ENCODE measurements at regions not wholly inside any gene's neighbourhood (a gene's known extent, or its start where the extent isn't known, plus 50 kb on each side); places are given as distances from the start of the nearest gene placed in this dataset.
"Not testable (repeated sequence)": the region's sequence is repeated elsewhere in the genome, so short reads cannot be mapped to it uniquely, and the experiment has no call there.

DNA sequence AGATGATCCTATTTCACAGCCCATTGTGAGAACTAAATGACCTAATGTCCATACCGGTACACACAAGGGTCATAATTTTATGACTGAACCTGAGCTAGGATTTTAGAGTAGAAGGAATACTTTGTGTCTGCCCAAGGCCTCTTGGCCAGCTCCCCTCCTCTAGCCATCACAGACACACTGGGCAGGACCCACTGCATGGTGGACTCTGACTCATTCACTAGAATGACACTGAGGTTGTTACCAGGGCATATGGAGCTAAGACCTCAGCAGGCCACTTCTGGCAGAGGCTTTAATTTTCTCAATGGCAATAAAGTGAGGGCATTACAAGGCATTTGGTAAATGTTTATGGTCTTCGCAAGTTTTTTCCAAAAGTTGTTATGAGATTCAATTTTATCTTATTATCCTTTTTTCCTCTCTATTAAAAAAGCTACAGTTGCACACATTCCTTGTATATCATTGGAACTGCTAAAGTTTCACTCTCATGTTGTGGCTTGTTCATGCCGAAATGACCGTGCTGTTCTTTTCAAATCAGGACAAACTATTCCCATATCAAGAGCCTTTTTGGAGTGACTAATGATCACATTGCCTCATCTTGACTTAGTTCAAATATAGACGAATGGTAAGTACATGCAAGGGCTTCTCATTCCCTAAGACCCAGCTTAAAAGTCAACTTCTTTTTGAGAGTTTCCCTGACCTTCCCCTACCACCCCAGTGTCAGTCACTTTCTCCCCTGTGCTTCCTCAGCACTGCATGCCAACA lies 595.7 kb downstream of the ACTL7B start:
- no peaks in the 10 kb centered on the region for H3K36me3 Mint-ChIP-seq (ENCODE audit: low read depth)

DNA sequence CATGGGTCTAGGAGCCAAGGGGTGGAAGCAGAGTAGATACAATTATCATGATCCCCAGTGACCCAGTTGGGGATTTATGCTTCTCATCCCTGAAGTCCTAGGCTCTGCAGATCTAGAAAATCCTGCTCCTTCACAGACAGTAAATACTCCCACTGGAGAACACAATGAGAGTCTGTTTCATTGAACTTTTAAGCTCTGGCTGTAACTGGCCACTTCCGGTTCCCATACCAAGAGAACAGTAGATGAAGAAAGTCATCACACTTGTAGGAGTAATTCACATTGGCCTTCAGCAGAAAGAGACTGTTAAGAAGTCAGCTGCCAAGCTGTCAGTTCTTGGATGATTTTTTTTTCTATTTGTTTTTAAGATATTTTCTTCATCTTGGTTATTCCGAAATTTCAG lies 597.1 kb downstream of the ACTL7B start:
- no peaks in the 10 kb centered on the region for H3K36me3 Mint-ChIP-seq (ENCODE audit: low read depth)

More for the DNA sequence above, 595.7 kb downstream of the ACTL7B start:
- Mint-ChIP-seq H3K4me1 (no peaks in the 10 kb centered on the region), H3K4me3 (no peak overlapping the region), H3K9me3 (no peaks in the 10 kb centered on the region), H3K27me3 (no peaks in the 10 kb centered on the region), H3K27ac (no peak overlapping the region)
- intact Hi-C loops (cut with micrococcal nuclease), result no loop called here
- DNase-seq, result no peak

DNA sequence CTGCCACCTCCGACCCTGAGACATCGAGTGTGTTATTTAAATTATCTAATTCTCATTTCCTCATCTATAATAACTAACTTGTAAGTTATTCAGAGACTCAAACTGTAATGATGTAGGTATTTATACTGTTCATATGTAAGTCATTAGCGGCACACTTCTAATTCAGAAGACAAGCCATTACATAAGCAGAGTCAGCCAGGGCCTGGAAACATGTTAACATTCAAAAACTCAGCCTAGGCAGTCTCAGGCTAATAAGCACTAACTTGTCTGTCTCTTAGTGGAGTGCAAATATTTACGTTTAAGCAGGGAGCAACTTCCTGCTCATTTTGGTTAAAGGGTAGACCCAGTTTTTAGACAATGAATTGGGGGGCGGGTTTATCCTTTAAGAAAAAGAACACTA lies 598.4 kb downstream of the ACTL7B start:
- H3K27me3 Mint-ChIP-seq, result no peaks in the 10 kb centered on the region
- no peaks in the 10 kb centered on the region for H3K36me3 Mint-ChIP-seq (ENCODE audit: low read depth)
- no peak for DNase-seq
- intact Hi-C loops (cut with micrococcal nuclease), result no loop called here
- no peak overlapping the region for H3K4me3 Mint-ChIP-seq
- H3K9me3 Mint-ChIP-seq, result no peaks in the 10 kb centered on the region
- no peaks in the 10 kb centered on the region for H3K4me1 Mint-ChIP-seq
- no peak overlapping the region for H3K27ac Mint-ChIP-seq

More for the DNA sequence above, 597.1 kb downstream of the ACTL7B start:
- no peak overlapping the region for H3K4me3 Mint-ChIP-seq
- no peak for DNase-seq
- H3K4me1 Mint-ChIP-seq, result no peaks in the 10 kb centered on the region
- intact Hi-C loops (cut with micrococcal nuclease), result no loop called here
- no peak overlapping the region for H3K27ac Mint-ChIP-seq
- H3K27me3 Mint-ChIP-seq, result no peaks in the 10 kb centered on the region
- H3K9me3 Mint-ChIP-seq, result no peaks in the 10 kb centered on the region

DNA sequence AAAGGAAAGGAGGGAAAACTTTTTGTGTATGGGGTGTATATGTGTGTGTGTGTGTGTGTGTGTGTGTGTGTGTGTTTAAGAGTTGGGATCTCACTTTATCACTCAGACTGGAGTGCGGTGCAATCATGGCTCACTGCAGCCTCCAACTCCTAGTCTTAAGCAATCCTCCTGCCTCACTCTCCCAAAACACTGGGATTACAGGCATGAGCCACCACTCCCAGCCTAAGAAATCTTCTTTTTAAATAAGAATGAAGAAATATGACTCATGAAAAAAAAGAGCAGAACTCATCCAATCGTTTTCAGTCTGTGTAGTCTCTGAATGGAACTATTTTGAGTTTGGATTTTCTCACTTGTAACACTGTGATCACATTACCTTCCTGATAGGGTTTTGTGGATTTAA lies 601.5 kb downstream of the ACTL7B start:
- H3K27me3 Mint-ChIP-seq, result no peaks in the 10 kb centered on the region
- no peak for DNase-seq
- intact Hi-C loops (cut with micrococcal nuclease), result no loop called here

DNA sequence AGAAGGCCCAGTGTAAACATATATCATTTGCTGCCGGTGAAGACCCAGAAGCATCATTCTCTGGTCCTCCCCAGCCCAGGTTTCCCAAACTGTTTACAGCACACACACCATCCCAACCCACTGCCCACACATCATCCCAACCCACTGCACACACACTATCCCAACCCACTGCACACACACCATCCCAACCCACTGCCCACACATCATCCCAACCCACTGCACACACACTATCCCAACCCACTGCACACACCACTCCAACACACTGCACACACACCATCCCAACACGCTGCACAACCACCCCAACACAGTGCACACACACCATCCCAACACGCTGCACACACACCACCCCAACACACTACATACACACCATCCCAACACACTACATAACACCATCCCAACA lies 608.4 kb downstream of the ACTL7B start:
- H3K27ac Mint-ChIP-seq; DNase-seq; intact Hi-C loops (cut with micrococcal nuclease); H3K27me3 Mint-ChIP-seq; H3K4me3 Mint-ChIP-seq; H3K4me1 Mint-ChIP-seq; H3K36me3 Mint-ChIP-seq (ENCODE audit: low read depth); H3K9me3 Mint-ChIP-seq: not testable (repeated sequence)

More for the DNA sequence above, 601.5 kb downstream of the ACTL7B start:
- H3K27ac Mint-ChIP-seq, result no peak overlapping the region
- H3K36me3 Mint-ChIP-seq (ENCODE audit: low read depth), result no peaks in the 10 kb centered on the region
- no peak overlapping the region for H3K4me3 Mint-ChIP-seq
- no peaks in the 10 kb centered on the region for H3K9me3 Mint-ChIP-seq
- H3K4me1 Mint-ChIP-seq, result no peaks in the 10 kb centered on the region

DNA sequence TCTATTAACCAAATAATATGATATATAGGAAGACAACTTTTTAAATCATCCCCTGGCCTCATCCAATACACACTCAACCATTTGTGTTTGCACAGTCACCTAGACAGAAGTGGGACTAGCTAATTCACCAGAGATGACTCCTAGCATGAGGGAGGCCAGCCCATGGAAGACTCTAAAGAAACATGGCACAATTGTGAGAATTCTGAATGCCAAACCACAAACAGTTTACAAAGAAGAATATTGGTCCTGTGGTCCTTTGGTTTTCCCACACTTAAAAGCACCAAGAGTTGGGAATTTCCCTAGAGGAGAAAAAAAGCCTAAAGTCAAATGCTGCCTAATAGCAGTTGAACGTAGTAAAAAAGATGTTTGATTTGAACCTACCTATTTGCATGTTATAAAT lies 609.9 kb downstream of the ACTL7B start:
- H3K4me3 Mint-ChIP-seq, result no peak overlapping the region
- no peak overlapping the region for H3K27ac Mint-ChIP-seq
- H3K9me3 Mint-ChIP-seq, result no peaks in the 10 kb centered on the region
- intact Hi-C loops (cut with micrococcal nuclease), result no loop called here
- H3K4me1 Mint-ChIP-seq, result no peaks in the 10 kb centered on the region
- no peaks in the 10 kb centered on the region for H3K36me3 Mint-ChIP-seq (ENCODE audit: low read depth)
- no peaks in the 10 kb centered on the region for H3K27me3 Mint-ChIP-seq
- DNase-seq, result no peak

DNA sequence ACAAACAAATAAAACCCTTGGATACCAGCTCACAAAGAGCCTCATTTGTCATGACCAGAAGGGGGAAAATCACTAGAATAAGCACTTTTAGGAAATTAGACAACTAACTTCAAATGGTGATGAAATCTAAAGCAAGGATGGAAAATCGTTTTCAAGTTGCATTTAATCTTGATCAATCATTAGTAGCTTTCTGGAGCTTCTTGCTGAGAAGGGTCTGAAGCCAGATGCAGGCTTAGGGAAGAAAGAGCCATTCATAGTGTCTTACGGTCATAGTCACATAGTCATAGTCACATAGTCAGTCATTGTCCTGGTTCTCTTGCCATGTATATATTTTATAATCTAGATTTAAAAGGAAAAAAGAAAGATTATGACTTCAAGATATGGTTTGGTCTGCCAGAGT lies 610.5 kb downstream of the ACTL7B start:
- Mint-ChIP-seq H3K4me1 (no peaks in the 10 kb centered on the region), H3K36me3 (ENCODE audit: low read depth) (no peaks in the 10 kb centered on the region), H3K27ac (no peak overlapping the region), H3K4me3 (no peak overlapping the region), H3K27me3 (no peaks in the 10 kb centered on the region), H3K9me3 (no peaks in the 10 kb centered on the region)
- intact Hi-C loops (cut with micrococcal nuclease), result no loop called here
- no peak for DNase-seq

DNA sequence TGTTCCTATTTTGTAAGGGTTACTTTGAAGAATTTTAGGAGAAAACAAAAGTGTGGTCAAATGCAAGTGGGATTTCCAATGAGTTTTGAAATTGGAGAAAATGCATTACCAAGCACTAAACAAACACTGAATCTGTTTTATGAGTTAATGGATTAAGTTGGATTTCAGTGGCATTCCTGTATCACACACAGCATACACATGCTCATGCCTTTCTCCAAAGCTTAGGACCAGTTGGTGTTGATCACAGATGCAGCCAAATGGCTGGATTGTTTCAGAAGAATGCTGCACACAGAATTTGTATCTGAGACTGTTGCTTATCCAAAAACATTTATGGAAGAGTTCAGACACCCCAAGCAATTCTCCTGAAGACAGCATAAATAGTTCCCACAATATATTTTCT lies 611.1 kb downstream of the ACTL7B start:
- DNase-seq, result no peak
- Mint-ChIP-seq H3K27me3 (no peaks in the 10 kb centered on the region), H3K9me3 (no peaks in the 10 kb centered on the region), H3K4me1 (no peaks in the 10 kb centered on the region), H3K4me3 (no peak overlapping the region), H3K27ac (no peak overlapping the region), H3K36me3 (ENCODE audit: low read depth) (no peaks in the 10 kb centered on the region)
- intact Hi-C loops (cut with micrococcal nuclease), result no loop called here

DNA sequence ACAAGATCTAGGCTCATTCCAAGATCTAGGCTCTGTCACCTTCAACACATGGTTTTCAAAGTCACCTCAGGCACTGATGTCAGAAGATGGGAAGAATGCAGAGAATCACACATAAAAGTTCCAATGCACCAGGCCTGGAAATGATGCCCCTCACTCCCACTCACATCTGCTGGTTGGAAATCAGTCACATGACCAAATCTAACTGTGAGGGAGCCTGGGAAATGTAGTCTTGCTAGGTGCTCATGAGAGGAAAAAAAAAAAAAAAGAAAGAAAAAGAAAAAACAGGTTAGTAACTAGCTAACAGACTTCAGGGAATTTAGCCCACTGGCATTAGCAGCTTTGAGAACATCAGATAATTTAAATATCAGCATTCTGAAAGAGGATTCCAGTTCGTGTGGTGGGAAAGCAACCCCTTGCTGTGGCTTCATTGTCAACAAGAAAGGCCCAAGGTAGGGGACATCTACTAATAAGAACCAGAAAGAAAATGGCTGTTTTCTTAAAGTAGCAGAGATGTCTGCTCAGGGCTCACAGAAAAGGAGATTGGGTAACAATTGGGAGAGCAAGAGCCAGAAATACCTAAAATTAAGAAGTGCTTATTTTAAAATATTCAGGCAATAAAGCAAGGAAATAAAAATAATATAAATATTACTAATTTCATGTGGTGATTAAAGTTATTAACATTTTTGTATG lies 614.3 kb downstream of the ACTL7B start:
- no peak for DNase-seq
- intact Hi-C loops (cut with micrococcal nuclease), result no loop called here
- no peaks in the 10 kb centered on the region for H3K36me3 Mint-ChIP-seq (ENCODE audit: low read depth)

DNA sequence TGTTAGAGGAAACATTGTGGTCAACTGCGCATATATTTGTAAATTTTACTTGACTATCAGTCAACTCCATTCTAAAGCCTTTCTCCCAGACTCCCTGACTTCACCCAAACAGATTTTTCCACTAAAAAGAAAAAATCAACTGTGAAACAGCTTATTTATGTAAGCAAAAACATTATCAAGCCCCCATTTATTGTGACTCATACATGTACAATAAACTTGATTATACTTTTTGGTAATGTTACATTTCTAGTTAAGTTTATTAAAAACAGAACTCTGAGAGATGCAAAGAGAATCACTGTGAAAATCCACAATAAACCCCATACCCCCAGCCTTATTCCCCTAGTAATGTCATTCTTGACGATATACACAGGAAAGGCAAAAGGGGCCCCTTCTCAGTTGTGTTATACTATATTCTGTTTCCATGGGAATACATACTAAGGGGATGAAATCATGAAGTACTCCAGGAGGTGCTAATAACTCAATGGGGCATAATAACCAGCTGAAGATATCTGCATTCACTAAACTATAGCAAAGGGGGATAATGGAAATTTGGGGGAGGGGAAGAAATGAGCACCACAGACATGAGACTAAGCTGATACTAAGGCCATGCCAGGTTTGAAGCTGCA lies 616.0 kb downstream of the ACTL7B start:
- no peaks in the 10 kb centered on the region for H3K9me3 Mint-ChIP-seq
- intact Hi-C loops (cut with micrococcal nuclease), result no loop called here
- no peaks in the 10 kb centered on the region for H3K36me3 Mint-ChIP-seq (ENCODE audit: low read depth)
- H3K27me3 Mint-ChIP-seq, result no peaks in the 10 kb centered on the region
- no peaks in the 10 kb centered on the region for H3K4me1 Mint-ChIP-seq
- DNase-seq, result no peak
- no peak overlapping the region for H3K27ac Mint-ChIP-seq
- H3K4me3 Mint-ChIP-seq, result no peak overlapping the region

More for the DNA sequence above, 614.3 kb downstream of the ACTL7B start:
- H3K4me3 Mint-ChIP-seq, result no peak overlapping the region
- no peaks in the 10 kb centered on the region for H3K4me1 Mint-ChIP-seq
- H3K9me3 Mint-ChIP-seq, result no peaks in the 10 kb centered on the region
- H3K27ac Mint-ChIP-seq, result no peak overlapping the region
- no peaks in the 10 kb centered on the region for H3K27me3 Mint-ChIP-seq

DNA sequence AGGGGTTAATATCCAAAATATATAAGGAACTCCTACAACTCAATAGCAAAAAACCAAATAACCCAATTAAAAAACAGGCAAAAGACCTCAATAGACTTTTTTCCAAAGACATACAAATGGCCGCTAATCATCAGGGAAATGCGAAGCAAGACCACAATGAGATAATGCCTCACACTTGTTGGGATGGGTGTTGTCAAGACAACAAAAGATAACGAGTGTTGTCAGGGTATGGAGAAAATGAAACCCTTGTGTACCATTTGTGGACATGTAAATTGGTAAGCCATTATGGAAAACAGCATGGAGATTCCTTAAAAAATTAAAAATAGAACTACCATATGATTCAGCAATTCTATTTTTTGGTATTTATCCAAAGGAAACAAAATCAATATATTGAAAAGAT lies 620.2 kb downstream of the ACTL7B start:
- H3K27me3 Mint-ChIP-seq, result no peaks in the 10 kb centered on the region
- no peaks in the 10 kb centered on the region for H3K4me1 Mint-ChIP-seq
- H3K9me3 Mint-ChIP-seq, result no peaks in the 10 kb centered on the region
- no peak for DNase-seq
- intact Hi-C loops (cut with micrococcal nuclease), result no loop called here
- H3K36me3 Mint-ChIP-seq (ENCODE audit: low read depth), result no peaks in the 10 kb centered on the region
- no peak overlapping the region for H3K27ac Mint-ChIP-seq
- H3K4me3 Mint-ChIP-seq, result no peak overlapping the region

DNA sequence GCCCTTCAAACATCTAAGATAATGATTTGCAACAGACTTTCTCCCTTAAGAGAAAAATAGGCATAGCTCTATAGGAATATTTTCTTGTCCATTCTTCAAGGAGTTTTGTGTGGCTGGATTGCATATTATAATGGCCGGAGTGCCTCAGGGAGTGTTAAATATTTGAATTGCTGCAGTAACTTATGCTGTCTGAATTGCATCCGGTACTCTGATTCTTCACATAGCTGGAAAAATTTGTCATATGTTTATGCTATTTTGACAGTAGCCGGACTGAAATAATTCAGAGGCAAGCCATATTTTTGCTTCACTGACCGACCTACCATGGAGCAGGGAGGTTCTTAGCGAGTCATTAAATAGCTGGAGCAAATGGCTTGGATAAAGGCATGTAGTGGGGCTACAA lies 621.0 kb downstream of the ACTL7B start:
- no peak overlapping the region for H3K4me3 Mint-ChIP-seq
- no peaks in the 10 kb centered on the region for H3K4me1 Mint-ChIP-seq
- H3K9me3 Mint-ChIP-seq, result peaks cover 5% of the 10 kb centered on the region
- DNase-seq, result no peak
- H3K27ac Mint-ChIP-seq, result no peak overlapping the region
- no peaks in the 10 kb centered on the region for H3K36me3 Mint-ChIP-seq (ENCODE audit: low read depth)
- H3K27me3 Mint-ChIP-seq, result no peaks in the 10 kb centered on the region
- intact Hi-C loops (cut with micrococcal nuclease), result no loop called here

DNA sequence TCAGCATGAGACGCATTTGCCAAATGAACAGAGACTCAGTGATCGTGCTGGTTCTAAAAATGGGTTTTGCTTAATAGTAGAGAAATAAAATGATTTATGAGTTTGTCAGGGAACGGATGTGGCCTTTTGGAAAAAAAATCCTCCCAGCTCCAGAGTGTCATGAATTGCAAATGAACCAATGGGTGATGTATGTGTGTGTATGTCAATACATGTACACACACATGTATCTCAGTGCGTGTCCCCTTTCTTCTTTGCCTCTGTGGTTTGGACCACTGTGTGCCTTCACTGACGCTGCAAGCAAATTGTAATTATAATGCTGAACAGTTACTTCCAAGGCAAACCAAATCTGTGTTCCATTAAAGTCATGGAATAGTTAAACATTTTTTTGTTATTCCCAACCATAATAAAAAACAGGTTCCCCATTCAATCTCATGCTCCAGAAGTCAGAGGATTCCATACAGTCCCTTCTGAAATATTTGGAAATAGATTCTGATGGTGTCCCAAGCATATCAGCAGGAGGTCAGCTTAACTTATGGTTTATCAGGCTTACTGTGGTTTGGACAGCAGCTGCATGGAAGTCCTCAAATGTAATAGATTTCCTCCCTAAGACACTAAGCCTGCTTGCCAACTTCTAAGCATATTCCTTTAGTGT lies 630.5 kb downstream of the ACTL7B start:
- no peak for DNase-seq
- H3K27ac Mint-ChIP-seq, result no peak overlapping the region
- H3K36me3 Mint-ChIP-seq (ENCODE audit: low read depth), result no peaks in the 10 kb centered on the region
- intact Hi-C loops (cut with micrococcal nuclease), result no loop called here
- no peaks in the 10 kb centered on the region for H3K27me3 Mint-ChIP-seq
- no peaks in the 10 kb centered on the region for H3K4me1 Mint-ChIP-seq
- no peak overlapping the region for H3K4me3 Mint-ChIP-seq
- peaks cover 15% of the 10 kb centered on the region for H3K9me3 Mint-ChIP-seq

DNA sequence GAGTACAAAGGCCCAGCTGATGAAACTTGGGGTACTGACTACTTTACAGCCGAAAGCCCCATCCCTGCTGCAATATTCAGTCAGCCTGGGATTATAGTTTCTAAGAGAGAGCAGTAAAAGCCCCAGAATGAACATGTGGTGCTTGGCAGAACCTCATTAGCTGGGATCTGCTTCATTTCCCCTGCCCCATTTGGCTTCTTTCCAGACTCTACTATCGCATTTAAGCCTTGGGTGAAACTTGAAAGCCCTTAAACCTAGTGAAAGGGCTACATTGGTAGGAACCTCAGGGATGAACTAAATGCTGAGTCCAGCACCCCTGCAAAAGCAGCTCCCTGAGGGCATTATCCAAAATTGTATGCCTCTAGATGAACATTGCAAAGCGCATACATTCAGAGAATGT lies 631.1 kb downstream of the ACTL7B start:
- no peaks in the 10 kb centered on the region for H3K27me3 Mint-ChIP-seq
- no peak overlapping the region for H3K4me3 Mint-ChIP-seq
- H3K36me3 Mint-ChIP-seq (ENCODE audit: low read depth), result no peaks in the 10 kb centered on the region
- no peaks in the 10 kb centered on the region for H3K4me1 Mint-ChIP-seq
- H3K9me3 Mint-ChIP-seq, result peaks cover 10% of the 10 kb centered on the region
- intact Hi-C loops (cut with micrococcal nuclease), result no loop called here
- no peak overlapping the region for H3K27ac Mint-ChIP-seq
- no peak for DNase-seq

All from activated CD4-positive, alpha-beta T cell treated with anti-CD3 and anti-CD28 coated beads, Interleukin-2, amount 10 ng/mL, durations not matched to agents 24 days and 14 days (primary cell).